Cardiac fibroblast (primary cell): ENCODE measurements at regions not wholly inside any gene's neighbourhood (a gene's known extent, or its start where the extent isn't known, plus 50 kb on each side); places are given as distances from the start of the nearest gene placed in this dataset.

Experiments
- DNase-seq, 2 donors: peaks; one replicate each; pipeline versions ENCODE4 v3.0.0 to v3.0.0-alpha.2; 2010; ENCODE audit warnings: low read depth in 2 of 2
- H3K4me3 ChIP-seq, 2 donors: replicated peaks in 1 of 2; 1 replicate in 1 of 2; 2 replicates in 1 of 2; pipeline ENCODE4 v1.5.1; 2011; ENCODE audit warnings: low read depth in 2 of 2, low read length in 2 of 2, mild to moderate bottlenecking in 2 of 2, moderate library complexity in 1 of 2
- TF ChIP-seq, protein P1 (sequence below): IDR thresholded peaks from one replicate; pipeline ENCODE4 v1.5.1; 2011; ENCODE audit warnings: low read depth, mild to moderate bottlenecking, low read length, inconsistent platforms

DNA sequence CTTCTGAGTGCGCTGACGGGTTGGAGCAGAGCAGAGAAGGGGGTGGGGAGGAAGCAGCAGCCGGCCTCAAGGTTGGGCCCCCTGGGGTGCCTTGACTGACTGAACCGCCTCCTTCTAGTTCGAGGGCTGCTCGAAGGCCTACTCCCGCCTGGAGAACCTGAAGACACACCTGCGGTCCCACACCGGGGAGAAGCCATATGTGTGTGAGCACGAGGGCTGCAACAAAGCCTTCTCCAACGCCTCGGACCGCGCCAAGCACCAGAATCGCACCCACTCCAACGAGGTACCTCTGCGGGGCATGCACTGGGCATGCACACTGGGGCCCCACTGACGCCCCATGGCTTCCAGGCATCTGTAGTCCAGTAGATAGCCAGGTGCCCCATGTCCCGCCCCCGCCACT lies 246.9 kb downstream of the GLI2 start:
- TF ChIP-seq, protein P1, sequence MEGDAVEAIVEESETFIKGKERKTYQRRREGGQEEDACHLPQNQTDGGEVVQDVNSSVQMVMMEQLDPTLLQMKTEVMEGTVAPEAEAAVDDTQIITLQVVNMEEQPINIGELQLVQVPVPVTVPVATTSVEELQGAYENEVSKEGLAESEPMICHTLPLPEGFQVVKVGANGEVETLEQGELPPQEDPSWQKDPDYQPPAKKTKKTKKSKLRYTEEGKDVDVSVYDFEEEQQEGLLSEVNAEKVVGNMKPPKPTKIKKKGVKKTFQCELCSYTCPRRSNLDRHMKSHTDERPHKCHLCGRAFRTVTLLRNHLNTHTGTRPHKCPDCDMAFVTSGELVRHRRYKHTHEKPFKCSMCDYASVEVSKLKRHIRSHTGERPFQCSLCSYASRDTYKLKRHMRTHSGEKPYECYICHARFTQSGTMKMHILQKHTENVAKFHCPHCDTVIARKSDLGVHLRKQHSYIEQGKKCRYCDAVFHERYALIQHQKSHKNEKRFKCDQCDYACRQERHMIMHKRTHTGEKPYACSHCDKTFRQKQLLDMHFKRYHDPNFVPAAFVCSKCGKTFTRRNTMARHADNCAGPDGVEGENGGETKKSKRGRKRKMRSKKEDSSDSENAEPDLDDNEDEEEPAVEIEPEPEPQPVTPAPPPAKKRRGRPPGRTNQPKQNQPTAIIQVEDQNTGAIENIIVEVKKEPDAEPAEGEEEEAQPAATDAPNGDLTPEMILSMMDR: no peak
- H3K4me3 ChIP-seq: no peak overlapping the region
- no peak for DNase-seq

DNA sequence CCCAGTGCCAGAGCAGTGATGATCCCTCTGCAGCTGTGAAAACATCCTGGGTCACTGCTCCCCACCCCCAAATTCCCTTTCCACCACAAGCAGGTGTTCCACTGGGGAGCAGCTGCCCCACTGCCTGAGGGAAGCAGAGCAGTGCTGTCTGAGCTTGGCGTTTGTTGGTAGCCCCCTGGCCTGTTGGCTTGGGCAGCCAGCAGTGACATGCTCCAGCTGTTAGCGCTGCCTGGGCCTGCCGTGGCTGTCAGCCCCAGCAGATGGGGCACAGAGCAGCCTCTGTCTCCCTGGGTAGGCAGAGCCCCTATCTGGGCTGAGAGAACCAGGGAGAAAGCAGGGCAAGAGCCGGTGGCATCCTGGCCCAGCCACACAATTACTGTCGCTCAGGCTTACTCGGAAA lies 247.7 kb downstream of the GLI2 start:
- no peak for DNase-seq
- TF ChIP-seq, protein P1: no peak

DNA sequence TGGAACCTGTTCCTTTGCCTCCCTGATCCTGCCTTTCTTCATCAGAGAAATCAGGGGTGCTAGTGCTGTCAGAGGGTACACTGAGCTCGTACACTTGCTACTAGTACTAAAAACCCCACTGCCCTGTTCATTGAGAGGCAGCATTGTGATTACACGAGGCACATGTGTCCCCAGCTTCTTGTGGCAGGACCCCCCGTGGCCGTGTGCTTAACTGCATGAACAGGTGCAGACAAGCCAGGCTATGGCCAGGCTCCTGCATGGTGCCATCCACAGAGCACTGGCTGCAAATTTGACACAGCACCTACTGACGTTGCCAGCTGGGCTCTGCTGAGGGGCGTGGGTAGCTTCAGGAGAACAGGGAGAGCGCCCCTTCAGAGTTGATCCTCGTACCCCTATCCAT lies 248.4 kb downstream of the GLI2 start:
- TF ChIP-seq, protein P1: no peak
- DNase-seq: no peak
- no peak overlapping the region for H3K4me3 ChIP-seq

More for the DNA sequence above, 247.7 kb downstream of the GLI2 start:
- H3K4me3 ChIP-seq: no peak overlapping the region

DNA sequence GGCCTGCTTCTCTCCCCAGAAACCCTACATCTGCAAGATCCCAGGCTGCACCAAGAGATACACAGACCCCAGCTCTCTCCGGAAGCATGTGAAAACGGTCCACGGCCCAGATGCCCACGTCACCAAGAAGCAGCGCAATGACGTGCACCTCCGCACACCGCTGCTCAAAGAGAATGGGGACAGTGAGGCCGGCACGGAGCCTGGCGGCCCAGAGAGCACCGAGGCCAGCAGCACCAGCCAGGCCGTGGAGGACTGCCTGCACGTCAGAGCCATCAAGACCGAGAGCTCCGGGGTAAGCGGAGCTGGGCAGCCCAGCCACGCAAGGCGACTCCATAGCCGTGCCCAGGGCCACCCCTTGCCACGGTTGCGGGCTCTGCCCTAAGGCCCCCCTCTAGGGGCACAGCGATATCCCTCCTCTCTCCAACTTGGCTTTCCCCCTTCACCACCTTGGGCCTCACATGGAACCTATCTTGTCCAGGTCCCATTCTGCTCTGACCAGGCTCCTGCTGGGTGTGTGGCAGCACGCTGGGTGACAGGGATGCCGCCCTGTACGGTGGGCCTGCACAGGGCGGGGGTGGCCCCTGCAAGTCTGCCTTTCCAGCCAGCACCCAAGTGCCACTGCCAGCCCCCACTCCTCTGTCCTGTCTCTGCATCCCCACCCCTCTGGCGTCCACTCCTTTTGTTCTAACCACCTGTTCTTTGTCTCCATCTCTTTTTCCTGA lies 248.9 kb downstream of the GLI2 start:
- no peak overlapping the region for H3K4me3 ChIP-seq
- DNase-seq: no peak
- TF ChIP-seq, protein P1: no peak

DNA sequence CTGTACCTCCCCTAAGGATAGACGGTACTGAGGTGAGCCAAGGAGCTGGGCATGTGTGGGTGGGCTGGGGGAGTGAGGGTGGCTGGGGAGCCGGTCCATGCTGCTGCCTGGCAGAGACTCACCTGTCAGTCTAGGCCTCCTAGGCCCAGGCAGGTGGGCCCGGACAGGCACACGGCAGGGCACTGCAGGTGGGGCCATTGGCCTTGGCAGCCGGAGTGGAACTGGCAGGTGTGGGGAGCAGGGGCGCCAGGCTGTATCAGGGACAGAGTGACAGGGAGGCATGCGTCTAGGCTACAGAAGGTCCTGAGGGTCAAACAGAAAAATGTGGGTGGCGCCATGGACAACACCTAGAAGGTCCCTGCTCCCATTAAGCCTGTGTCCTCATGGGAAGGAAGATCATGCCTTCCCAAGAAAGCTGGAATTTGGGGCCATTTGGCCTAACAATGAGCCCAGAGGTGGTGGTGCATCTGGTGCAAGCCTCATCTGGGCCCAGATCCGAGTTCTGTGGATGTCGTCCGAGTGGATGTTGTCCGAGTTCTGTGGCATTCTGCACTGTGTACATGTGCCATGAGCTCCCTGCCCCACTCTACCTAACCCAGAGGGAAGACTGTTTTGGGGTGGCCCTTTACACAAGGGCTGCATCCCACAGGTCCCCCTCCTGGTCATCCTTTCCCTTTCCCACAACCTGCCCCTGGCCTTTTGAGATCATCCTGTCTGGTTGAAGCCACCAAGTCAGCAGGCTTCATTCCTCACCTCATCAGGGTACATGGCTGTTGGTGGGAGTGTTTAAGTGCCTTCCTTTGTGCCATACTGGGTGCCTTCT lies 249.7 kb downstream of the GLI2 start:
- H3K4me3 ChIP-seq: no peak overlapping the region
- TF ChIP-seq, protein P1: no peak
- no peak for DNase-seq

DNA sequence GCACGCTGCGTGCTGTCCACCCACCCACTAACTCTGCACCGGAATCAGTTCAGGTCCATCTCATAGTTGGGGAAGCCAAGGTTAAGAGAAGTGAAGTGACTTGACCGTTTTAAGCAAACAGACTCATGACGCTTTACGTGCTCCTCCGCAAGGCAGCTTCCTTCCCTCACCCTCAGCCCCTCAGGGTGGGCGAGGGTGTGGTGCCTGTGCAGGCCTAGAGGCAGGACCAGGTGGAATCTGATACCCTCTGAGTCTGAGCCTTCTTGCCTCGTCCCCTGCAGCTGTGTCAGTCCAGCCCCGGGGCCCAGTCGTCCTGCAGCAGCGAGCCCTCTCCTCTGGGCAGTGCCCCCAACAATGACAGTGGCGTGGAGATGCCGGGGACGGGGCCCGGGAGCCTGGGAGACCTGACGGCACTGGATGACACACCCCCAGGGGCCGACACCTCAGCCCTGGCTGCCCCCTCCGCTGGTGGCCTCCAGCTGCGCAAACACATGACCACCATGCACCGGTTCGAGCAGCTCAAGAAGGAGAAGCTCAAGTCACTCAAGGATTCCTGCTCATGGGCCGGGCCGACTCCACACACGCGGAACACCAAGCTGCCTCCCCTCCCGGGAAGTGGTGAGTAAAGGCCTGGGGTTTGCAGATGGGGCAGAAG lies 250.5 kb downstream of the GLI2 start:
- no peak for DNase-seq
- TF ChIP-seq, protein P1: no peak
- no peak overlapping the region for H3K4me3 ChIP-seq
